Endothelial cell of umbilical vein (primary cell): ENCODE measurements at regions not wholly inside any gene's neighbourhood (a gene's known extent, or its start where the extent isn't known, plus 50 kb on each side); places are given as distances from the start of the nearest gene placed in this dataset.

ENCODE experiments used
- BruUV-seq: library from RNA; stranded (reverse); fragments of 400-500 nt; replicated peaks from 2 replicates; lab custom pipeline; 2021; lab: Mats Ljungman, UMichigan
- CTCF ChIA-PET: fragments of 300-600, 350-600 bp; sonication (Branson Sonifier 250); formaldehyde crosslinking; loops from one replicate; lab custom pipeline; 2021; ENCODE audit warnings: antibody characterized with exemption, inconsistent platforms; lab: Charles Lee
- POLR2A ChIA-PET: fragments of 300-600, 350-600 bp; sonication (Branson Sonifier 250); formaldehyde crosslinking; loops from one replicate; lab custom pipeline; 2021; ENCODE audit warnings: antibody characterized with exemption, inconsistent platforms; lab: Charles Lee
- DNase-seq: peaks from one replicate; pipeline ENCODE4 v3.0.0-alpha.2; 2011; ENCODE audit warnings: low read depth, low spot score
- FAIRE-seq: peaks from 2 replicates; lab custom pipeline; 2011; peaks lifted over from hg19 to GRCh38; lab: Jason Lieb, UNC
- H2AFZ ChIP-seq: 2 replicates; pipeline ENCODE4 v1.6.0; 2012; ENCODE audit warnings: low read depth, low read length, control low read depth, inconsistent platforms
- H3K27ac ChIP-seq: 2 replicates; pipeline ENCODE4 v1.5.1; 2011; ENCODE audit warnings: low read depth, mild to moderate bottlenecking, control low read depth, low read length, moderate library complexity; ENCODE audit not compliant: insufficient read depth
- H3K27me3 ChIP-seq, 2 experiments: 2 replicates each; pipeline versions ENCODE4 v1.6.0 to v1.6.1; 2011; ENCODE audit warnings: low read length in 2 of 2, mixed read lengths in 1 of 2; ENCODE audit not compliant: control insufficient read depth in 2 of 2, insufficient read depth in 2 of 2
- H3K36me3 ChIP-seq, 2 experiments: 2 replicates in 1 of 2; 3 replicates in 1 of 2; pipeline ENCODE4 v1.5.1; 2011; ENCODE audit warnings: low read length in 2 of 2, mild to moderate bottlenecking in 1 of 2, moderate library complexity in 1 of 2; ENCODE audit not compliant: control insufficient read depth in 2 of 2, insufficient read depth in 2 of 2; ENCODE audit errors: extremely low read depth in 1 of 2
- H3K4me1 ChIP-seq: 3 replicates; pipeline ENCODE4 v1.5.1; 2011; ENCODE audit warnings: mild to moderate bottlenecking, low read length; ENCODE audit not compliant: control insufficient read depth, insufficient read depth; ENCODE audit errors: extremely low read depth
- H3K4me2 ChIP-seq: 2 replicates; pipeline ENCODE4 v1.6.1; 2011; ENCODE audit warnings: low read length, control low read depth, mixed read lengths; ENCODE audit not compliant: insufficient read depth
- H3K4me3 ChIP-seq, 3 experiments: fragments of 200-600 bp in 1 of 3; sonication (generic), shearing (Covaris generic) in 1 of 3; replicated peaks in 1 of 3; 2 replicates each; pipeline ENCODE4 v1.5.1; 2011 to 2016; ENCODE audit warnings: control low read depth in 3 of 3, low read length in 3 of 3, mild to moderate bottlenecking in 2 of 3, inconsistent platforms in 1 of 3, low read depth in 1 of 3, moderate library complexity in 1 of 3; ENCODE audit not compliant: insufficient read depth in 1 of 3
- H3K79me2 ChIP-seq: 2 replicates; pipeline ENCODE4 v1.6.0; 2012; ENCODE audit warnings: low read length, inconsistent platforms; ENCODE audit not compliant: control insufficient read depth, insufficient read depth
- H3K9ac ChIP-seq: replicated peaks from 2 replicates; pipeline ENCODE3; 2011; ENCODE audit warnings: low read length, control low read depth; ENCODE audit not compliant: insufficient read depth; ENCODE audit errors: extremely low read depth
- H3K9me1 ChIP-seq: replicated peaks from 3 replicates; pipeline ENCODE4 v1.6.0; 2011; ENCODE audit warnings: mild to moderate bottlenecking, low read length; ENCODE audit not compliant: control insufficient read depth, insufficient read depth; ENCODE audit errors: extremely low read depth
- H3K9me3 ChIP-seq: replicated peaks from 2 replicates; pipeline ENCODE4 v1.5.1; 2012; ENCODE audit warnings: low read length, inconsistent platforms; ENCODE audit not compliant: control insufficient read depth, insufficient read depth
- H4K20me1 ChIP-seq: replicated peaks from 2 replicates; pipeline ENCODE3; 2011; ENCODE audit warnings: mild to moderate bottlenecking, low read length; ENCODE audit not compliant: control insufficient read depth, insufficient read depth; ENCODE audit errors: extremely low read depth
- CTCF ChIP-seq, 2 donors: IDR thresholded peaks; 1 replicate in 1 of 2; 2 replicates in 1 of 2; pipeline ENCODE4 v1.5.1; 2011; ENCODE audit warnings: low read length in 2 of 2, mild to moderate bottlenecking in 2 of 2, moderate library complexity in 2 of 2, control low read depth in 1 of 2, inconsistent platforms in 1 of 2, low read depth in 1 of 2; ENCODE audit not compliant: insufficient read depth in 1 of 2; ENCODE audit errors: extremely low read depth in 1 of 2
- EZH2 ChIP-seq: IDR thresholded peaks from 2 replicates; pipeline ENCODE4 v1.6.1; 2012; ENCODE audit warnings: borderline replicate concordance, low read depth, mild to moderate bottlenecking, moderate library complexity, low read length, inconsistent platforms; ENCODE audit not compliant: severe bottlenecking
- FOS ChIP-seq: IDR thresholded peaks from 2 replicates; pipeline ENCODE4 v1.6.1; 2011; ENCODE audit warnings: mild to moderate bottlenecking, low read length, moderate library complexity, borderline replicate concordance; ENCODE audit not compliant: insufficient read depth
- GATA2 ChIP-seq: IDR thresholded peaks from 2 replicates; pipeline ENCODE4 v1.7.0; 2011; ENCODE audit warnings: low read depth, mild to moderate bottlenecking, moderate library complexity, mixed read lengths, low read length; ENCODE audit not compliant: insufficient read length, insufficient read depth
- JUN ChIP-seq: IDR thresholded peaks from 2 replicates; pipeline ENCODE4 v1.6.1; 2011; ENCODE audit warnings: borderline replicate concordance, low read depth; ENCODE audit not compliant: insufficient read length, insufficient read depth
- MYC ChIP-seq: IDR thresholded peaks from one replicate; pipeline ENCODE4 v1.6.1; 2011; ENCODE audit warnings: mild to moderate bottlenecking, low read depth, low read length
- POLR2A ChIP-seq: IDR thresholded peaks from 2 replicates; pipeline ENCODE4 v1.6.1; 2012; ENCODE audit warnings: low read depth, mild to moderate bottlenecking, control low read depth, low read length
- POLR2AphosphoS5 ChIP-seq: IDR thresholded peaks from 2 replicates; pipeline ENCODE4 v1.6.1; 2012; ENCODE audit warnings: low read depth, mild to moderate bottlenecking, control low read depth, low read length, moderate library complexity; ENCODE audit not compliant: insufficient read depth
- dilution Hi-C: fragments of 300-500 bp; cut with MboI; formaldehyde crosslinking; loops from one replicate; pipeline ENCODE4 v1.15.0; 2019; ENCODE audit warnings: low sequenced_read_pairs; ENCODE audit not compliant: extremely low pct_ligation_motif_present
- intact Hi-C: fragments of 100-400 bp; cut with micrococcal nuclease; formaldehyde crosslinking; loops from one replicate; pipeline ENCODE4 v1.10.0; 2022
- TF ChIP-seq, protein P1 (sequence below): IDR thresholded peaks from 2 replicates; pipeline ENCODE4 v1.6.1; 2011; ENCODE audit not compliant: insufficient read depth, insufficient read length

DNA sequence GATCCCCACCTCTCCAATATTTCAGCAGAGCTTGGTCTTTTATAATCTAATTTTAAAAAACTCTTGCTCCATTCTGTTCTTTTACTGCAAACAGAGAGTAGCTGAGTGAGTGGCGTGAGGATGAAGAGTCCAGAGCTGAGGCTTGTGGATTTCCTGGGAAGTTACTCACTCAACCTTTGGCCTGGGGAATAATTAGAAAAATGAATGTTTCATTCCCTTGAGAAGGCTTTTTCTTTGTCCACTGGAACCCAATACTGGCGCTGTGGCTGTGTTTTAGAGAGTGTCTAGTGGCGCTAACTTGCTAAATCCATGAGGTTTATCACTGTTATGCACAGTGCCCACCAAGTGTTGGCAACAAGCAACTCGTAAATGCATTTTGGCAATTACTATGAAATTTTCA lies 251.5 kb downstream of the HIVEP2 start:
- H3K4me2 ChIP-seq, result peak overlapping the region; percentile 68
- no peaks in the 10 kb centered on the region for H4K20me1 ChIP-seq
- peak overlapping the region in 1 of 3 experiments; percentile 2 for H3K4me3 ChIP-seq
- FAIRE-seq (no peak), DNase-seq (peak; percentile 81)
- H3K27ac ChIP-seq, result peak overlapping the region; percentile 85
- H3K9me3 ChIP-seq, result no peaks in the 10 kb centered on the region
- H3K36me3 ChIP-seq, result no peaks in the 10 kb centered on the region
- no peaks in the 10 kb centered on the region for H3K9me1 ChIP-seq
- ChIA-PET CTCF (interaction anchor here (0.6 to 3.2 kb wide), 39 partner anchors 14 to 882 kb away, joined by 3 to 124 read pairs (median 4); partner anchors contain the start of gene HIVEP2), POLR2A (no interaction called here)
- intact Hi-C loops, result loop anchor here (1.0 to 10.0 kb wide), 20 partner anchors 36 to 1319 kb away; partner anchors contain the start of genes AIG1, NMBR and VTA1
- BruUV-seq, result no TSS peak
- dilution Hi-C loops, result no loop called here
- TF ChIP-seq CTCF (IDR thresholded peaks at IDR 0.05; ENCODE audit: extremely low read depth in 1 of 2, insufficient read depth in 1 of 2, low read depth in 1 of 2, low read length in 2 of 2) (no peak), JUN (peak; percentile 58), FOS (peak; percentile 78)
- no peaks in the 10 kb centered on the region for H3K79me2 ChIP-seq
- peak overlapping the region; percentile 59 for H3K9ac ChIP-seq
- H2AFZ ChIP-seq, result peak overlapping the region; percentile 74
- H3K27me3 ChIP-seq, result no peaks in the 10 kb centered on the region
- peaks cover 13% of the 10 kb centered on the region for H3K4me1 ChIP-seq

- no peaks in the 10 kb centered on the region for H3K79me2 ChIP-seq
- H3K9ac ChIP-seq, result no peak overlapping the region
- no peak overlapping the region for H3K4me3 ChIP-seq
- BruUV-seq, result no TSS peak
- FAIRE-seq (no peak), DNase-seq (no peak)
- no peaks in the 10 kb centered on the region for H3K36me3 ChIP-seq
- no peaks in the 10 kb centered on the region for H3K27me3 ChIP-seq
- ChIA-PET CTCF (interaction anchor here (0.6 to 3.2 kb wide), 25 partner anchors 13 to 881 kb away, joined by 3 to 124 read pairs (median 5); no protein-coding TSS in a partner anchor), POLR2A (no interaction called here)
- no peak overlapping the region for H3K4me2 ChIP-seq
- dilution Hi-C loops, result no loop called here
- intact Hi-C loops, result loop anchor here (10.0 kb wide), 1 partner anchor 219 kb away; no protein-coding TSS in a partner anchor
- no peak overlapping the region for H2AFZ ChIP-seq
- H4K20me1 ChIP-seq, result no peaks in the 10 kb centered on the region
- H3K4me1 ChIP-seq, result peaks cover 13% of the 10 kb centered on the region
- H3K9me1 ChIP-seq, result no peaks in the 10 kb centered on the region
- peak overlapping the region; percentile 85 for H3K27ac ChIP-seq
- no peaks in the 10 kb centered on the region for H3K9me3 ChIP-seq
- no peak for TF ChIP-seq EZH2
- TF ChIP-seq POLR2A, result no peak
- TF ChIP-seq POLR2AphosphoS5, result no peak
- TF ChIP-seq CTCF (IDR thresholded peaks at IDR 0.05; ENCODE audit: extremely low read depth in 1 of 2, insufficient read depth in 1 of 2, low read depth in 1 of 2, low read length in 2 of 2), result no peak
- no peak for TF ChIP-seq JUN
- TF ChIP-seq, protein P1, sequence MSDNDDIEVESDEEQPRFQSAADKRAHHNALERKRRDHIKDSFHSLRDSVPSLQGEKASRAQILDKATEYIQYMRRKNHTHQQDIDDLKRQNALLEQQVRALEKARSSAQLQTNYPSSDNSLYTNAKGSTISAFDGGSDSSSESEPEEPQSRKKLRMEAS, result no peak
- TF ChIP-seq MYC, result no peak
- TF ChIP-seq GATA2, result no peak
- no peak for TF ChIP-seq FOS
Observed at GRCh38 chr6:142694054-142694453, 250.9 kb downstream of the HIVEP2 start.
